ENCODE measurements at regions not wholly inside any gene's neighbourhood (a gene's known extent, or its start where the extent isn't known, plus 50 kb on each side); places are given as distances from the start of the nearest gene placed in this dataset.
A peak's percentile ranks its signal among the peaks of the same experiment; 100 is the strongest.

DNA sequence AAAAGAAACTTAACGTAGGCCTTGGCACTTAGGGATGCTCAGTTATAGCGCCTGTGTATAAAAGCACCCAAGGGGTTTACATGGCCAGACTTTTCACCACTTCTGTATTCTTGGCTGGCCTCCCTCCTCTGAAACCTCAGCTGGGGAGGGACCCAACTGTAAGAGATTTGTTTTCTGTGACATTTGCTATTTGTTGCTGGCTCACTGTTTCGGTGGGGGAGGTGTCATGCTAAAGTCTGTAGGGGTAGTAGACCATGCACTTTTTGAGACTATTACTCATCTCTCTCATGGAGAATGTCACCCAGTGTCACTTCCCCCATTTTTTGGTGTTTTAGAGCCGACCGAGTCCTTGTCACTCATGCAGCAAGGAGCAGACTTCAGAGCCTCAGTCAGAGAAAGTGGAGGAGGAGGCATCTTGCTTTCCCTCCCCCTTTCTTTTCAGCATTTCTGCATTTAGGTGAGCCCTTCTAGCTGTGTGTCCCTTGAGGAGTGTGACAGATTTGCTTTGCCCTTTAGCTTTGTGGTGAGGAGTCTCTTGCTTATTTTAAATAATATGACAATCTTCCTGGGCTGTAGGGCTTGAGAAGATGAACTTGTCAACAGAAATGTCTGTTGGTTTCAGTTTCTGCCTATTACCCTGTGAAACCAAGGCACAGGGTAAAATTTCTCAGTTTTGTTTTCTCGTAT lies 160.1 kb downstream of the FASLG start:
- CTCF ChIA-PET = interaction anchor here (1.0 to 1.4 kb wide), 2 partner anchors 40 to 275 kb away, joined by 3 read pairs; no protein-coding TSS in a partner anchor
- ATAC-seq (ENCODE audit: low read depth) = no peak

More for the DNA sequence above, 160.1 kb downstream of the FASLG start:
- peaks cover 4% of the 10 kb centered on the region; the same call in 1 of the 2 replicates for H3K9me3 ChIP-seq (ENCODE audit: control insufficient read depth, insufficient read depth, low read length)
- H2AK9ac ChIP-seq (replicated peaks; ENCODE audit: low read depth, low read length, poor library complexity) = no peak overlapping the region
- H3K9me1 ChIP-seq (ENCODE audit: insufficient read depth, low read length) = peaks cover 17% of the 10 kb centered on the region
- H3K27me3 ChIP-seq (ENCODE audit: control insufficient read depth, insufficient read depth, low read length) = no peaks in the 10 kb centered on the region
- H3K18ac ChIP-seq (ENCODE audit: low read depth, low read length) = peak overlapping the region; percentile 11; the same call in 1 of the 2 replicates
- no TSS peak for BruUV-seq (replicated peaks)
- no peak for DNase-seq
- no peak overlapping the region for H3K27ac ChIP-seq (ENCODE audit: insufficient read depth, low read length)
- POLR2A ChIA-PET (ENCODE audit: unreplicated experiment) = no interaction called here
- peak overlapping the region; percentile 34; the same call in 1 of the 2 replicates for H3K4ac ChIP-seq (ENCODE audit: low read depth, low read length)
- in situ Hi-C loops (cut with MboI; ENCODE audit: low sequenced_read_pairs) (no loop called here), intact Hi-C loops (cut with micrococcal nuclease) (no loop called here), dilution Hi-C loops (cut with HindIII; ENCODE audit: low sequenced_read_pairs, unreplicated experiment) (no loop called here)
- H4K5ac ChIP-seq (ENCODE audit: low read depth, low read length) = no peak overlapping the region
- H3K23ac ChIP-seq (ENCODE audit: low read depth, low read length) = no peak overlapping the region
- no peak overlapping the region for H3K56ac ChIP-seq (ENCODE audit: extremely low read depth, insufficient read depth, low read length)
- 0 out of 2 replicates have a peak overlapping the region, but pooled peaks have one; percentile 8 for H3K4me2 ChIP-seq (ENCODE audit: low read depth, low read length)
- H3K14ac ChIP-seq (replicated peaks; ENCODE audit: low read depth, low read length) = peak overlapping the region; percentile 33
- peak overlapping the region in 1 of 2 experiments; percentile 57; a peak in 1 of 4 replicates for H4K8ac ChIP-seq (ENCODE audit: low read depth in 2 of 2, low read length in 2 of 2)
- no peak for TF ChIP-seq CHD1 (IDR thresholded peaks at IDR 0.05; ENCODE audit: low read depth, low read length)
- TF ChIP-seq MAFK (IDR thresholded peaks at IDR 0.05; ENCODE audit: low read depth, low read length) = no peak
- TF ChIP-seq BHLHE40 (IDR thresholded peaks at IDR 0.05; ENCODE audit: low read depth, low read length) = no peak
- TF ChIP-seq, protein P1, sequence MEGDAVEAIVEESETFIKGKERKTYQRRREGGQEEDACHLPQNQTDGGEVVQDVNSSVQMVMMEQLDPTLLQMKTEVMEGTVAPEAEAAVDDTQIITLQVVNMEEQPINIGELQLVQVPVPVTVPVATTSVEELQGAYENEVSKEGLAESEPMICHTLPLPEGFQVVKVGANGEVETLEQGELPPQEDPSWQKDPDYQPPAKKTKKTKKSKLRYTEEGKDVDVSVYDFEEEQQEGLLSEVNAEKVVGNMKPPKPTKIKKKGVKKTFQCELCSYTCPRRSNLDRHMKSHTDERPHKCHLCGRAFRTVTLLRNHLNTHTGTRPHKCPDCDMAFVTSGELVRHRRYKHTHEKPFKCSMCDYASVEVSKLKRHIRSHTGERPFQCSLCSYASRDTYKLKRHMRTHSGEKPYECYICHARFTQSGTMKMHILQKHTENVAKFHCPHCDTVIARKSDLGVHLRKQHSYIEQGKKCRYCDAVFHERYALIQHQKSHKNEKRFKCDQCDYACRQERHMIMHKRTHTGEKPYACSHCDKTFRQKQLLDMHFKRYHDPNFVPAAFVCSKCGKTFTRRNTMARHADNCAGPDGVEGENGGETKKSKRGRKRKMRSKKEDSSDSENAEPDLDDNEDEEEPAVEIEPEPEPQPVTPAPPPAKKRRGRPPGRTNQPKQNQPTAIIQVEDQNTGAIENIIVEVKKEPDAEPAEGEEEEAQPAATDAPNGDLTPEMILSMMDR (conservative IDR thresholded peaks at IDR 0.05; ENCODE audit: low read depth, low read length) = no peak
- no peak for TF ChIP-seq RFX5 (IDR thresholded peaks at IDR 0.05; ENCODE audit: low read depth, low read length)
- no peak for TF ChIP-seq MXI1 (IDR thresholded peaks at IDR 0.05; ENCODE audit: borderline replicate concordance, low read depth, low read length)
- no peak for TF ChIP-seq POLR2A (IDR thresholded peaks at IDR 0.05; ENCODE audit: low read depth, low read length)
- no peak for TF ChIP-seq FOS (IDR thresholded peaks at IDR 0.05; ENCODE audit: low read depth, low read length)
- no peak for TF ChIP-seq RAD21 (IDR thresholded peaks at IDR 0.05; ENCODE audit: low read length)
- TF ChIP-seq SMC3 (IDR thresholded peaks at IDR 0.05; ENCODE audit: low read depth, low read length) = no peak
- TF ChIP-seq MAZ (IDR thresholded peaks at IDR 0.05; ENCODE audit: borderline replicate concordance, low read depth, low read length) = no peak
- no peak for TF ChIP-seq ELK1 (IDR thresholded peaks at IDR 0.05; ENCODE audit: borderline replicate concordance, low read depth, low read length)
- H4K20me1 ChIP-seq (ENCODE audit: insufficient read depth, low read length) = no peaks in the 10 kb centered on the region
- 0 out of 3 replicates have a peak overlapping the region, but pooled peaks have one; percentile 11 for H2BK15ac ChIP-seq (ENCODE audit: low read depth, low read length)
- H3K4me1 ChIP-seq (ENCODE audit: control insufficient read depth, insufficient read depth, low read length) = peaks cover 15% of the 10 kb centered on the region
- no peak overlapping the region for H3K4me3 ChIP-seq (ENCODE audit: insufficient read depth, low read depth, low read length)
- H2BK120ac ChIP-seq (ENCODE audit: low read depth, low read length) = no peak overlapping the region
- no peaks in the 10 kb centered on the region for H3K36me3 ChIP-seq (ENCODE audit: control insufficient read depth, insufficient read depth, low read length)
- H3K9ac ChIP-seq (ENCODE audit: low read depth, low read length) = no peak overlapping the region
- 0 out of 2 replicates have a peak overlapping the region, but pooled peaks have one; percentile 11 for H2BK20ac ChIP-seq (ENCODE audit: low read depth, low read length)
- no peaks in the 10 kb centered on the region; a peak in 1 of 4 replicates for H3K79me1 ChIP-seq (ENCODE audit: low read depth in 1 of 2, low read length in 2 of 2)
- no peak overlapping the region for H2BK5ac ChIP-seq (ENCODE audit: low read depth, low read length, poor library complexity, severe bottlenecking)
- H4K91ac ChIP-seq (ENCODE audit: insufficient read depth, low read depth, low read length) = no peak overlapping the region
- no peak overlapping the region for H2AK5ac ChIP-seq (ENCODE audit: low read depth, low read length)
- WGBS, 2 experiments (ENCODE audit: extremely low coverage in 2 of 2, insufficient read length in 1 of 2) = 80% methylated on average over 1 of the region's 6 CpGs; no CpG with 5 or more reads in 1 of the 2 experiments
- H2AFZ ChIP-seq (replicated peaks; ENCODE audit: low read length, poor library complexity) = no peak overlapping the region

Measured in IMR-90 (cell line).